NT2/D1 (cell line): ENCODE measurements at regions not wholly inside any gene's neighbourhood (a gene's known extent, or its start where the extent isn't known, plus 50 kb on each side); places are given as distances from the start of the nearest gene placed in this dataset.

Experiments
- DNase-seq: peaks from one replicate; pipeline ENCODE4 v3.0.0-alpha.2; 2011; ENCODE audit warnings: low read depth, low spot score
- H3K27me3 ChIP-seq: 2 replicates; pipeline ENCODE4 v1.6.0; 2011; ENCODE audit warnings: mild to moderate bottlenecking; ENCODE audit not compliant: insufficient read length, insufficient read depth
- H3K36me3 ChIP-seq: 2 replicates; pipeline ENCODE4 v1.6.1; 2011; ENCODE audit warnings: mild to moderate bottlenecking, low read length, mixed read lengths; ENCODE audit not compliant: insufficient read depth, insufficient read length
- H3K4me1 ChIP-seq: 2 replicates; pipeline ENCODE4 v1.5.1; 2011; ENCODE audit not compliant: insufficient read depth, insufficient read length
- H3K4me3 ChIP-seq: 2 replicates; pipeline ENCODE4 v1.5.1; 2011; ENCODE audit warnings: low read depth; ENCODE audit not compliant: insufficient read length
- H3K9ac ChIP-seq: 2 replicates; pipeline ENCODE4 v1.6.0; 2011; ENCODE audit warnings: low read depth; ENCODE audit not compliant: insufficient read length
- H3K9me3 ChIP-seq: 2 replicates; pipeline ENCODE4 v1.5.1; 2011; ENCODE audit warnings: mild to moderate bottlenecking, low read length; ENCODE audit not compliant: insufficient read depth
- SUZ12 ChIP-seq: IDR thresholded peaks from 2 replicates; pipeline ENCODE4 v1.6.1; 2011; ENCODE audit not compliant: insufficient read length, insufficient read depth; ENCODE audit errors: extremely low read depth
- YY1 ChIP-seq: IDR thresholded peaks from 2 replicates; pipeline ENCODE4 v1.6.1; 2011; ENCODE audit not compliant: insufficient read length, insufficient read depth
- ZNF274 ChIP-seq: IDR thresholded peaks from 2 replicates; pipeline ENCODE4 v1.6.1; 2011; ENCODE audit warnings: mild to moderate bottlenecking, low read depth, low read length

- Histone ChIP-seq H3K9ac (no peak overlapping the region), H3K4me1 (peaks cover 18% of the 10 kb centered on the region), H3K36me3 (no peaks in the 10 kb centered on the region), H3K9me3 (no peaks in the 10 kb centered on the region), H3K4me3 (no peak overlapping the region), H3K27me3 (peaks cover 4% of the 10 kb centered on the region)
- DNase-seq, result no peak
- no peak for TF ChIP-seq SUZ12
- TF ChIP-seq ZNF274, result no peak
- no peak for TF ChIP-seq YY1
Observed at GRCh38 chr18:47557160-47557559, 305.7 kb upstream of the SKOR2 start.

- Histone ChIP-seq H3K4me3 (no peak overlapping the region), H3K9me3 (no peaks in the 10 kb centered on the region), H3K36me3 (no peaks in the 10 kb centered on the region), H3K9ac (no peak overlapping the region), H3K27me3 (no peaks in the 10 kb centered on the region), H3K4me1 (peaks cover 2% of the 10 kb centered on the region)
- TF ChIP-seq ZNF274 (no peak), SUZ12 (no peak), YY1 (no peak)
- DNase-seq, result no peak
Observed at GRCh38 chr18:47552783-47553182, 301.3 kb upstream of the SKOR2 start.

GRCh38 chr18:47550611-47551010 lies 299.2 kb upstream of the SKOR2 start:
- H3K36me3 ChIP-seq, result no peaks in the 10 kb centered on the region
- H3K9ac ChIP-seq, result no peak overlapping the region
- H3K4me3 ChIP-seq, result no peak overlapping the region
- DNase-seq, result no peak
- no peaks in the 10 kb centered on the region for H3K9me3 ChIP-seq
- TF ChIP-seq ZNF274, result no peak
- no peak for TF ChIP-seq YY1
- no peak for TF ChIP-seq SUZ12
- H3K4me1 ChIP-seq, result no peaks in the 10 kb centered on the region
- H3K27me3 ChIP-seq, result no peaks in the 10 kb centered on the region

GRCh38 chr18:47549021-47549540 lies 297.6 kb upstream of the SKOR2 start:
- TF ChIP-seq ZNF274, result no peak
- TF ChIP-seq SUZ12, result no peak
- no peak for TF ChIP-seq YY1
- no peak for DNase-seq
- Histone ChIP-seq H3K4me1 (no peaks in the 10 kb centered on the region), H3K36me3 (no peaks in the 10 kb centered on the region), H3K9ac (no peak overlapping the region), H3K27me3 (no peaks in the 10 kb centered on the region), H3K9me3 (no peaks in the 10 kb centered on the region), H3K4me3 (no peak overlapping the region)

- no peaks in the 10 kb centered on the region for H3K36me3 ChIP-seq
- H3K9me3 ChIP-seq, result no peaks in the 10 kb centered on the region
- H3K4me1 ChIP-seq, result no peaks in the 10 kb centered on the region
- H3K4me3 ChIP-seq, result no peak overlapping the region
- H3K27me3 ChIP-seq, result no peaks in the 10 kb centered on the region
- TF ChIP-seq SUZ12 (no peak), YY1 (no peak), ZNF274 (no peak)
- H3K9ac ChIP-seq, result no peak overlapping the region
- DNase-seq, result no peak
Observed at GRCh38 chr18:47547539-47548202, 296.2 kb upstream of the SKOR2 start.

- Histone ChIP-seq H3K36me3 (no peaks in the 10 kb centered on the region), H3K4me3 (no peak overlapping the region), H3K9me3 (no peaks in the 10 kb centered on the region), H3K27me3 (no peaks in the 10 kb centered on the region), H3K9ac (no peak overlapping the region), H3K4me1 (no peaks in the 10 kb centered on the region)
- DNase-seq, result no peak
- no peak for TF ChIP-seq SUZ12
- no peak for TF ChIP-seq ZNF274
- no peak for TF ChIP-seq YY1
Observed at GRCh38 chr18:47545613-47546012, 294.2 kb upstream of the SKOR2 start.

- no peak overlapping the region for H3K9ac ChIP-seq
- no peaks in the 10 kb centered on the region for H3K4me1 ChIP-seq
- TF ChIP-seq YY1 (no peak), ZNF274 (no peak), SUZ12 (no peak)
- no peak overlapping the region for H3K4me3 ChIP-seq
- H3K27me3 ChIP-seq, result no peaks in the 10 kb centered on the region
- H3K9me3 ChIP-seq, result no peaks in the 10 kb centered on the region
- no peak for DNase-seq
- no peaks in the 10 kb centered on the region for H3K36me3 ChIP-seq
Observed at GRCh38 chr18:47543080-47543479, 291.6 kb upstream of the SKOR2 start.
